DOHH2 (cell line): ENCODE measurements at regions not wholly inside any gene's neighbourhood (a gene's known extent, or its start where the extent isn't known, plus 50 kb on each side); places are given as distances from the start of the nearest gene placed in this dataset.

Experiments used
- EZH2phosphoT487 ChIP-seq: fragments of 200-600 bp; sonication (generic); IDR thresholded peaks from 2 replicates; pipeline ENCODE4 v1.6.1; 2017; ENCODE audit warnings: borderline replicate concordance, mild to moderate bottlenecking, antibody characterized with exemption, low read length, moderate library complexity, mixed read lengths
- TF ChIP-seq, protein P1 (sequence below): fragments of 200-600 bp; sonication (generic); IDR thresholded peaks from one replicate; pipeline ENCODE4 v1.5.1; 2014; ENCODE audit warnings: antibody characterized with exemption, mild to moderate bottlenecking, low read depth, low read length; ENCODE audit not compliant: poor library complexity, severe bottlenecking

DNA sequence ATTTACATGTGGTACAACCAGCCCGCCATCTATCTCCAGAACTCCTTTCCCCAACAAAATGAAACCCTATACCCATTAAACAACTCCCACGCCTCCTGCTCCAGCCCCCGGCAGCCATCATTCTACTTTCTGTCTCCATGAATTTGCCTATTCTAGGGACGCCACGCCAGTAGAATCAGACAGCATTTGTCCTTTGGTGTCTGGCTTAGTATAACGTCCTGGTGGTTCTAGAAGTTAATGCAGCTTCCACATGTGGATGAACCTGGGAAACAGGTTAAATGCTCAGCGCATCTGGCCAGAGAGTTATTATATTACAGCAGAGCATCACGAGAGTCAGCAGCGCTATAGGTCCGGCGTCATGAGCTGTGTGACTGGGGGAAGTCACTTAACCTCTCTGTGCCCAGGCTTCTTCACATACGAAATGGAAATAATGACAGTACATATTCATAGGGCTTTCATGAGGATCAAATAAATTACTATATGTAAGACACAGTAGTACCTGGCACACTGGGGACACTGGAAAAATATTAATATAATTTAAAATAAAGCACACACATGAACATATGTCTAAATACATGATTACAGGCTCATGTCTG, 178.7 kb upstream of the TAB2 start:
- TF ChIP-seq, protein P1, sequence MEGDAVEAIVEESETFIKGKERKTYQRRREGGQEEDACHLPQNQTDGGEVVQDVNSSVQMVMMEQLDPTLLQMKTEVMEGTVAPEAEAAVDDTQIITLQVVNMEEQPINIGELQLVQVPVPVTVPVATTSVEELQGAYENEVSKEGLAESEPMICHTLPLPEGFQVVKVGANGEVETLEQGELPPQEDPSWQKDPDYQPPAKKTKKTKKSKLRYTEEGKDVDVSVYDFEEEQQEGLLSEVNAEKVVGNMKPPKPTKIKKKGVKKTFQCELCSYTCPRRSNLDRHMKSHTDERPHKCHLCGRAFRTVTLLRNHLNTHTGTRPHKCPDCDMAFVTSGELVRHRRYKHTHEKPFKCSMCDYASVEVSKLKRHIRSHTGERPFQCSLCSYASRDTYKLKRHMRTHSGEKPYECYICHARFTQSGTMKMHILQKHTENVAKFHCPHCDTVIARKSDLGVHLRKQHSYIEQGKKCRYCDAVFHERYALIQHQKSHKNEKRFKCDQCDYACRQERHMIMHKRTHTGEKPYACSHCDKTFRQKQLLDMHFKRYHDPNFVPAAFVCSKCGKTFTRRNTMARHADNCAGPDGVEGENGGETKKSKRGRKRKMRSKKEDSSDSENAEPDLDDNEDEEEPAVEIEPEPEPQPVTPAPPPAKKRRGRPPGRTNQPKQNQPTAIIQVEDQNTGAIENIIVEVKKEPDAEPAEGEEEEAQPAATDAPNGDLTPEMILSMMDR: no peak
- no peak for TF ChIP-seq EZH2phosphoT487
